Testis (tissue), 2 donors: ENCODE measurements at regions not wholly inside any gene's neighbourhood (a gene's known extent, or its start where the extent isn't known, plus 50 kb on each side); places are given as distances from the start of the nearest gene placed in this dataset.
"Not testable (repeated sequence)": the region's sequence is repeated elsewhere in the genome, so short reads cannot be mapped to it uniquely, and the experiment has no call there.

Experiments
- DNase-seq: peaks from one replicate; pipeline ENCODE4 v3.0.0-alpha.2; 2019
- H3K27ac ChIP-seq, 2 donors: fragments of 200-600 bp; sonication (generic); one replicate each; pipeline ENCODE4 v1.5.1; 2019
- H3K27me3 ChIP-seq: fragments of 200-600 bp; sonication (generic); one replicate; pipeline ENCODE4 v1.5.1; 2019
- H3K36me3 ChIP-seq: fragments of 200-600 bp; sonication (generic); one replicate; pipeline ENCODE4 v1.5.1; 2017; ENCODE audit warnings: low read depth; ENCODE audit errors: missing control alignments
- H3K4me1 ChIP-seq: fragments of 200-600 bp; sonication (generic); one replicate; pipeline ENCODE4 v1.5.1; 2019
- H3K4me3 ChIP-seq, 2 donors: fragments of 200-600 bp; sonication (generic); one replicate each; pipeline ENCODE4 v1.5.1; 2017 to 2019
- H3K9me3 ChIP-seq: fragments of 200-600 bp; sonication (generic); one replicate; pipeline ENCODE4 v1.5.1; 2017
- CTCF ChIP-seq, 3 experiments: fragments of 450-650 bp in 2 of 3; fragments of 200-600 bp in 1 of 3; sonication (generic) in 1 of 3; IDR thresholded peaks; one replicate each; pipeline ENCODE4 v1.5.1; 2016 to 2019; ENCODE audit warnings: antibody characterized with exemption in 3 of 3, mild to moderate bottlenecking in 2 of 3, moderate library complexity in 1 of 3
- POLR2A ChIP-seq: fragments of 450-650 bp; IDR thresholded peaks from one replicate; pipeline ENCODE4 v1.6.1; 2017; ENCODE audit warnings: antibody characterized with exemption, mild to moderate bottlenecking, moderate library complexity
- WGBS, 2 donors: methylation state at CpG; one replicate each; pipeline ENCODE4 v1.1.5; 2018; 5-methylcytosine and 5-hydroxymethylcytosine counted together
- intact Hi-C: fragments of 100-400 bp; cut with DNase I; formaldehyde crosslinking; loops from one replicate; pipeline ENCODE4 v1.15.1; 2023; ENCODE audit warnings: low total_unique reads

DNA sequence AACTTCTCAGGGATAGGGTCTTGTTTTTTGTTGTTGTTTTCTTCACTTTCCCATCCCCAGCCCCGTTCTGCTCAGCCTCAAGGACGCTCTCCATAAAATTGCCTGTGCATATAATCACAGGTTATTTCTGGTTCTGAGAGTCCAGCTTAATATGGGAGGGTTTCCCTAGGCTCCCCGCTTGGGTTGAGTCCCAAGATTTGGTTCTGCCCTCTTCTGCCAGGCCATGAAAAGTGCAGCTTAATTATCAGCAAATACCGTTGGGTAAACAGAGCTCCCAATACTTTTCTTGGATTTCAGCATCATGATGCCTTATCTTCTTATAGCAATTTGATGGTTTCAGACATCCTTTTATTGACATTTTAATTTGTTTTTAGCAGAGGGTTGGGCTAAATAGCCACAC lies 75.6 kb downstream of the GRIN2B start:
- intact Hi-C loops: no loop called here
- no peaks in the 10 kb centered on the region for H3K4me1 ChIP-seq
- TF ChIP-seq POLR2A (no peak), CTCF (IDR thresholded peaks at IDR 0.05) (no peak)
- H3K27me3 ChIP-seq: no peaks in the 10 kb centered on the region
- H3K36me3 ChIP-seq: no peaks in the 10 kb centered on the region
- DNase-seq: no peak
- no peak overlapping the region for H3K27ac ChIP-seq
- H3K4me3 ChIP-seq: no peak overlapping the region
- H3K9me3 ChIP-seq: no peaks in the 10 kb centered on the region
- WGBS, 2 donors: 79 to 83% methylated on average over 4 of the region's 4 CpGs

DNA sequence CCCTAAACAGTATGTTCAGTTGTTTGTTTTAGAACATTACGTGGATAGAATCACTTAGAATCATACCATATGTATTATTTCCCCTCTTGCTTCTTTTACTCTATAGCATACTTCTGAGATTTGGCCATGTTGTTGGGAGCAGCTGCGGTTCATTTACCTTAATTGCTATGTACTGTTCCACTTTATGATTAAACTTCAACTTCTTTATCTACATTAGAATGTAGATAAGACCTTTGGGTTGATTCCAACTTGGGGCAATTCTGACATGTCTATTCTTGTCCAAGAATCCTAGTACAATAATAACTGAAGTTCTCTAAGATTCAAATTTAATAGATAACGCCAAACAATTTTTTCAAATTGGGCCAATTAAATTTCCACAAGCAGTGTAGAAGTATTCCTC lies 80.7 kb downstream of the GRIN2B start:
- H3K9me3 ChIP-seq: no peaks in the 10 kb centered on the region
- no peak overlapping the region for H3K27ac ChIP-seq
- WGBS, 2 donors: 59 to 60% methylated on average over 3 of the region's 3 CpGs
- no peak for DNase-seq
- no peaks in the 10 kb centered on the region for H3K4me1 ChIP-seq
- no peak overlapping the region for H3K4me3 ChIP-seq
- no peaks in the 10 kb centered on the region for H3K27me3 ChIP-seq
- no peaks in the 10 kb centered on the region for H3K36me3 ChIP-seq
- TF ChIP-seq POLR2A (no peak), CTCF (IDR thresholded peaks at IDR 0.05) (no peak)
- intact Hi-C loops: no loop called here

- H3K27me3 ChIP-seq, H3K4me1 ChIP-seq, H3K36me3 ChIP-seq, intact Hi-C loops, H3K4me3 ChIP-seq, H3K9me3 ChIP-seq, H3K27ac ChIP-seq, DNase-seq: not testable (repeated sequence)
- WGBS, 2 donors: 92 to 93% methylated on average over 5 of the region's 5 CpGs
These were observed 83.0 kb downstream of the GRIN2B start for GRCh38 chr12:13898387-13898786.

- intact Hi-C loops: no loop called here
- no peak for DNase-seq
- Histone ChIP-seq H3K4me1 (no peaks in the 10 kb centered on the region), H3K36me3 (no peaks in the 10 kb centered on the region), H3K4me3 (no peak overlapping the region), H3K27ac (no peak overlapping the region), H3K27me3 (no peaks in the 10 kb centered on the region), H3K9me3 (no peaks in the 10 kb centered on the region)
- TF ChIP-seq POLR2A: no peak
- no peak for TF ChIP-seq CTCF (IDR thresholded peaks at IDR 0.05)
These were observed 83.6 kb downstream of the GRIN2B start for GRCh38 chr12:13897811-13898210.

- Histone ChIP-seq H3K4me3 (no peak overlapping the region), H3K27ac (no peak overlapping the region), H3K27me3 (no peaks in the 10 kb centered on the region), H3K4me1 (no peaks in the 10 kb centered on the region), H3K9me3 (no peaks in the 10 kb centered on the region), H3K36me3 (no peaks in the 10 kb centered on the region)
- DNase-seq: no peak
- intact Hi-C loops: no loop called here
- WGBS, 2 donors: 61 to 68% methylated on average over 9 of the region's 9 CpGs
- no peak for TF ChIP-seq POLR2A
- TF ChIP-seq CTCF (IDR thresholded peaks at IDR 0.05): no peak
These were observed 85.3 kb downstream of the GRIN2B start for GRCh38 chr12:13896063-13896626.
